ENCODE measurements at regions not wholly inside any gene's neighbourhood (a gene's known extent, or its start where the extent isn't known, plus 50 kb on each side); places are given as distances from the start of the nearest gene placed in this dataset.
A peak's percentile ranks its signal among the peaks of the same experiment; 100 is the strongest.

- Histone ChIP-seq H3K4me3 (no peak overlapping the region), H3K4me1 (peaks cover 0 to 9% (median 5%) of the 10 kb centered on the region in 4 donors), H3K27me3 (no peaks in the 10 kb centered on the region), H3K36me3 (no peaks in the 10 kb centered on the region), H3K9me3 (no peaks in the 10 kb centered on the region), H3K27ac (no peak overlapping the region)
- no peak for ATAC-seq (ENCODE audit: low FRiP score in 2 of 2)
- no peak for DNase-seq
- WGBS, 2 donors = 87 to 93% methylated on average over 2 of the region's 2 CpGs
- TF ChIP-seq CTCF (IDR thresholded peaks at IDR 0.05) (no peak), EP300 (IDR thresholded peaks at IDR 0.05) (no peak)
These were observed 100.9 kb downstream of the XCL2 start for GRCh38 chr1:168442931-168443330.

GRCh38 chr1:168441745-168442144 lies 102.1 kb downstream of the XCL2 start:
- ATAC-seq (ENCODE audit: low FRiP score in 2 of 2) (no peak), DNase-seq (peak in 1 of 2 donors; percentile 17)
- no peak for TF ChIP-seq POLR2A (IDR thresholded peaks at IDR 0.05)
- no peak for TF ChIP-seq EP300 (IDR thresholded peaks at IDR 0.05)
- TF ChIP-seq CTCF (IDR thresholded peaks at IDR 0.05) = no peak
- no peak for TF ChIP-seq POLR2AphosphoS5 (IDR thresholded peaks at IDR 0.05)
- Histone ChIP-seq H3K9me3 (no peaks in the 10 kb centered on the region), H3K4me1 (peaks cover 0 to 9% (median 5%) of the 10 kb centered on the region in 4 donors), H3K27ac (no peak overlapping the region), H3K27me3 (no peaks in the 10 kb centered on the region), H3K36me3 (no peaks in the 10 kb centered on the region), H3K4me3 (no peak overlapping the region)
- WGBS, 2 donors = 49 to 73% methylated on average over 3 of the region's 3 CpGs

- H3K4me3 ChIP-seq = peak overlapping the region in 1 of 4 donors; percentile 22
- H3K4me1 ChIP-seq = peaks cover 0 to 9% (median 5%) of the 10 kb centered on the region in 4 donors
- DNase-seq = peak; percentile 15 to 73
- peak; percentile 73 to 91 for ATAC-seq (ENCODE audit: low FRiP score in 2 of 2)
- no peak for TF ChIP-seq POLR2AphosphoS5 (IDR thresholded peaks at IDR 0.05)
- TF ChIP-seq CTCF (IDR thresholded peaks at IDR 0.05) = peak; percentile 38 to 87 (median 68)
- no peak overlapping the region for H3K27ac ChIP-seq
- no peaks in the 10 kb centered on the region for H3K36me3 ChIP-seq
- no peaks in the 10 kb centered on the region for H3K9me3 ChIP-seq
- H3K27me3 ChIP-seq = no peaks in the 10 kb centered on the region
- 33 to 35% methylated on average over 20 of the region's 20 CpGs for WGBS, 2 donors
These were observed 104.1 kb downstream of the XCL2 start for GRCh38 chr1:168439456-168440375.

GRCh38 chr1:168438626-168439025 lies 105.2 kb downstream of the XCL2 start:
- Histone ChIP-seq H3K4me1 (peaks cover 0 to 9% (median 5%) of the 10 kb centered on the region in 4 donors), H3K9me3 (no peaks in the 10 kb centered on the region)
- WGBS, 2 donors = 74 to 81% methylated on average over 3 of the region's 3 CpGs

More at GRCh38 chr1:168438626-168439025, 105.2 kb downstream of the XCL2 start:
- no peaks in the 10 kb centered on the region for H3K36me3 ChIP-seq
- no peak overlapping the region for H3K27ac ChIP-seq
- TF ChIP-seq POLR2AphosphoS5 (IDR thresholded peaks at IDR 0.05) = no peak
- no peak for TF ChIP-seq POLR2A (IDR thresholded peaks at IDR 0.05)
- TF ChIP-seq CTCF (IDR thresholded peaks at IDR 0.05) = no peak
- TF ChIP-seq EP300 (IDR thresholded peaks at IDR 0.05) = no peak
- H3K27me3 ChIP-seq = no peaks in the 10 kb centered on the region
- no peak for DNase-seq
- ATAC-seq (ENCODE audit: low FRiP score in 2 of 2) = no peak
- H3K4me3 ChIP-seq = no peak overlapping the region

All from upper lobe of left lung (tissue), 6 donors.